Transverse colon (tissue), 4 donors: ENCODE measurements at regions not wholly inside any gene's neighbourhood (a gene's known extent, or its start where the extent isn't known, plus 50 kb on each side); places are given as distances from the start of the nearest gene placed in this dataset.

Experiments used
- DNase-seq: peaks from one replicate; pipeline ENCODE4 v3.0.0-alpha.2; 2019
- H3K27ac ChIP-seq, 4 donors: fragments of 200-600 bp; sonication (generic); 2 replicates each; pipeline ENCODE4 v1.5.1; 2016 to 2018; ENCODE audit warnings: inconsistent platforms in 4 of 4
- H3K27me3 ChIP-seq: fragments of 200-600 bp; sonication (generic); 2 replicates; pipeline ENCODE4 v1.5.1; 2017; ENCODE audit warnings: inconsistent platforms
- H3K36me3 ChIP-seq, 4 donors: fragments of 200-600 bp; sonication (generic); 2 replicates each; pipeline ENCODE4 v1.5.1; 2017 to 2019; ENCODE audit warnings: inconsistent platforms in 4 of 4
- H3K4me1 ChIP-seq, 4 donors: fragments of 200-600 bp; sonication (generic); 2 replicates each; pipeline ENCODE4 v1.5.1; 2017 to 2020; ENCODE audit warnings: inconsistent platforms in 4 of 4
- H3K4me3 ChIP-seq, 4 donors: fragments of 200-600 bp; sonication (generic); 1 replicate in 1 of 4; 2 replicates in 3 of 4; pipeline versions ENCODE4 v1.5.1 to v1.6.1; 2017 to 2019; ENCODE audit warnings: inconsistent platforms in 4 of 4
- H3K9me3 ChIP-seq, 2 donors: fragments of 200-600 bp; sonication (generic); 2 replicates each; pipeline ENCODE4 v1.5.1; 2017 to 2019; ENCODE audit warnings: inconsistent platforms in 2 of 2
- CTCF ChIP-seq, 5 experiments: fragments of 200-600 bp in 3 of 5; fragments of 450-650 bp in 2 of 5; sonication (generic) in 3 of 5; IDR thresholded peaks; 1 replicate in 2 of 5; 2 replicates in 3 of 5; pipeline ENCODE4 v1.5.1; 2016 to 2017; ENCODE audit warnings: antibody characterized with exemption in 5 of 5, inconsistent platforms in 3 of 5, mild to moderate bottlenecking in 2 of 5, moderate library complexity in 1 of 5
- EP300 ChIP-seq: sonication (generic); formaldehyde crosslinking; IDR thresholded peaks from one replicate; pipeline ENCODE4 v1.6.1; 2017; ENCODE audit warnings: antibody characterized with exemption, low read depth
- POLR2A ChIP-seq: fragments of 450-650 bp; IDR thresholded peaks from one replicate; pipeline ENCODE4 v1.6.1; 2016; ENCODE audit warnings: antibody characterized with exemption, mild to moderate bottlenecking, moderate library complexity
- POLR2AphosphoS5 ChIP-seq, 3 donors: sonication (generic); formaldehyde crosslinking; IDR thresholded peaks; one replicate each; pipeline ENCODE4 v1.6.1; 2016; ENCODE audit warnings: antibody characterized with exemption in 3 of 3
- WGBS, 2 donors: methylation state at CpG; one replicate each; pipeline ENCODE4 v1.1.5; 2018; ENCODE audit warnings: low coverage in 1 of 2; 5-methylcytosine and 5-hydroxymethylcytosine counted together
- in situ Hi-C, 4 donors: fragments of 200-750 bp; cut with MboI; loops; one replicate each; pipeline versions ENCODE4 v1.15.0 to v1.15.1; 2017; ENCODE audit warnings: low sequenced_read_pairs in 3 of 4, low pct_ligation_motif_present in 1 of 4, low pct_unique_long_range_greater_than_20kb in 1 of 4
- intact Hi-C: fragments of 100-400 bp; cut with DNase I; formaldehyde crosslinking; loops from one replicate; pipeline ENCODE4 v1.15.1; 2023; ENCODE audit warnings: low total_unique reads

GRCh38 chr3:5456199-5456598 is 268.7 kb downstream of the EDEM1 start:
- TF ChIP-seq POLR2A (no peak), CTCF (IDR thresholded peaks at IDR 0.05) (no peak), EP300 (no peak), POLR2AphosphoS5 (IDR thresholded peaks at IDR 0.05) (no peak)
- DNase-seq = no peak

DNA sequence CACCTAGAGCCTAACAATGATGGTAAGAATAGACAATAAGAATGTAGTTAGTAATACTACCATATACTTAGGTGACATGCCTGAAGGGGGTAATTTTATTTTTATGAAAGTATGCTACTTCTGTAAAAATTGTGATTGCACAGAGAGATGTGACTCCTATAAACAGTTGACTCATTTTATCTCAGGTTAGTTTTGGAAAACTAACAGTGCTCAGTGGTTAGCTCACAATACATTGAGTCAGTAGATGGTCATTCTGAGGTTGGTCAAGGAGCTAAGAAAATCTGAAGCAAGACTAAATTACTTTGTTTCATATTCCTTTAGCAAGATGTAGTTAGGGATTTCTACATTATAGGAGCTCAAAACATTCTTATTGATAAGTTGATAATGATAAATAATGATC is 271.0 kb downstream of the EDEM1 start:
- intact Hi-C loops (no loop called here), in situ Hi-C loops (no loop called here)
- no peaks in the 10 kb centered on the region for H3K9me3 ChIP-seq
- no peak overlapping the region for H3K27ac ChIP-seq
- no peak overlapping the region for H3K4me3 ChIP-seq
- H3K4me1 ChIP-seq = no peaks in the 10 kb centered on the region
- H3K36me3 ChIP-seq = no peaks in the 10 kb centered on the region
- no peak for DNase-seq
- no peaks in the 10 kb centered on the region for H3K27me3 ChIP-seq
- TF ChIP-seq EP300 (no peak), POLR2AphosphoS5 (IDR thresholded peaks at IDR 0.05) (no peak), POLR2A (no peak), CTCF (IDR thresholded peaks at IDR 0.05) (no peak)

More at GRCh38 chr3:5456199-5456598, 268.7 kb downstream of the EDEM1 start:
- Histone ChIP-seq H3K9me3 (no peaks in the 10 kb centered on the region), H3K4me1 (no peaks in the 10 kb centered on the region), H3K4me3 (no peak overlapping the region), H3K36me3 (no peaks in the 10 kb centered on the region), H3K27me3 (no peaks in the 10 kb centered on the region), H3K27ac (no peak overlapping the region)
- in situ Hi-C loops = no loop called here
- intact Hi-C loops = no loop called here
- WGBS, 2 donors = 47% methylated on average over 1 of the region's 1 CpG; no CpG with 5 or more reads in 1 of the 2 donors

DNA sequence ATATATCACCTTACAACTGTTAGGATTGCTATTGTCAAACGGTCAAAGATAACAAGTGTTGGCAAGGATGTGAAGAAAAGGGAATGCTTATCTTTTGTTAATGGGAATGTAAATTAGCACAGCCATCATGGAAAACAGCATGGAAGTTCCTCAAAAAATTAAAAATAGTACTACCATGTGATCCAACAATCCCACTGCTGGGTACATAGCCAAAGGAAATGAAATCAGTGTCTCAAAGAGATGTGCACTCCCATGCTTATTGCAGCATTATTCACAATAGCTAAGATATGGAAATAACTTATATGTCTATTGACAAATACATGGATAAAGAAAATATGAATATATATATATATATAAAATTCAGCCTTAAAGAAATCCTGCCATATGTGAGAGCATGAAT is 274.6 kb downstream of the EDEM1 start:
- Histone ChIP-seq H3K36me3 (no peaks in the 10 kb centered on the region), H3K4me1 (no peaks in the 10 kb centered on the region), H3K4me3 (no peak overlapping the region), H3K27me3 (no peaks in the 10 kb centered on the region), H3K9me3 (no peaks in the 10 kb centered on the region), H3K27ac (no peak overlapping the region)
- DNase-seq = no peak
- no peak for TF ChIP-seq CTCF (IDR thresholded peaks at IDR 0.05)
- no peak for TF ChIP-seq POLR2A
- no peak for TF ChIP-seq EP300
- no peak for TF ChIP-seq POLR2AphosphoS5 (IDR thresholded peaks at IDR 0.05)
- in situ Hi-C loops = no loop called here
- 55 to 60% methylated on average over 1 of the region's 1 CpG for WGBS, 2 donors
- intact Hi-C loops = no loop called here

- intact Hi-C loops = no loop called here
- H3K27ac ChIP-seq = no peak overlapping the region
- H3K36me3 ChIP-seq = no peaks in the 10 kb centered on the region
- in situ Hi-C loops = no loop called here
- no peak overlapping the region for H3K4me3 ChIP-seq
- H3K4me1 ChIP-seq = no peaks in the 10 kb centered on the region
- WGBS, 2 donors = 49 to 81% methylated on average over 3 of the region's 3 CpGs
- no peaks in the 10 kb centered on the region for H3K9me3 ChIP-seq
- TF ChIP-seq EP300 (no peak), CTCF (IDR thresholded peaks at IDR 0.05) (no peak), POLR2A (no peak), POLR2AphosphoS5 (IDR thresholded peaks at IDR 0.05) (no peak)
- DNase-seq = no peak
- no peaks in the 10 kb centered on the region for H3K27me3 ChIP-seq
Measured at GRCh38 chr3:5463991-5464390, 276.5 kb downstream of the EDEM1 start.
